ENCODE measurements at regions not wholly inside any gene's neighbourhood (a gene's known extent, or its start where the extent isn't known, plus 50 kb on each side); places are given as distances from the start of the nearest gene placed in this dataset.
"Not testable (repeated sequence)": the region's sequence is repeated elsewhere in the genome, so short reads cannot be mapped to it uniquely, and the experiment has no call there.

DNA sequence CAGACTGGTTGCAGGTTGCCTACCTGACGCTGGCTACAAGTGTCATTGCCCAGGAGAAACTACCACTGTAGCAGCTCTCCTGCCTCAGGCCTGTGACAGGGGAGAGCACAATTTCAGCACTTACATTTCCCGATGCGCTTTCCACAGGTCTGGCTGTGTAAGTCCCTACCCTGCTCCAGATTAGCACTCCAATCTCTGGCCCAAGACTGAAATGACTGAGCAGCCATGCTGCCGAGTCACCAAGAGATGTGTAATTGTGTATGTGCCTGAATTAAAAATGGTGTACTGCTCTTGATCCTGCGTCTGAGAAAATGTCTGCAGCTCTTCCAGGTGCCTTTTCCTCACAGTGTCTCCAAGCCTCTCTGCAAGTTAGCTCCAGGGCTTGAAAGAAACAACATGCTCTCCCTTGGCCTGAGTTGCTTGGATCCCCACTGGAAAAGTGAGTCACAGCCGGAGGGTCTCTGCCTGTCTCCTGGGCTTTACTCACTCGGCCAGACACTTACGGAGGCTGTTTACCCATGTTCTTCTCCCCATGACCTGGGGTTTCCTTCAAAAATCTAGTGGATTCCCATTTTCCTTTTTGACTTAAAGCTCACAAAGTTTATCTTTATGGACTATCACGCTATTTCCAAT, 1001.7 kb upstream of the KCND2 start:
- Histone ChIP-seq H3K4me3 (ENCODE audit: extremely low read depth, insufficient read depth, low read length, poor library complexity, severe bottlenecking) (no peak overlapping the region), H3K4me1 (ENCODE audit: control insufficient read depth, insufficient read depth, low read length, poor library complexity, severe bottlenecking) (no peaks in the 10 kb centered on the region), H3K36me3 (ENCODE audit: control insufficient read depth, insufficient read depth, low read length) (no peaks in the 10 kb centered on the region), H3K9me3 (ENCODE audit: control insufficient read depth, low read length) (no peaks in the 10 kb centered on the region), H3K27ac (ENCODE audit: low read depth, low read length, severe bottlenecking) (no peak overlapping the region)
- WGBS, 2 experiments (ENCODE audit: insufficient coverage in 2 of 2): 82 to 87% methylated on average over 6 to 7 of the region's 9 CpGs

DNA sequence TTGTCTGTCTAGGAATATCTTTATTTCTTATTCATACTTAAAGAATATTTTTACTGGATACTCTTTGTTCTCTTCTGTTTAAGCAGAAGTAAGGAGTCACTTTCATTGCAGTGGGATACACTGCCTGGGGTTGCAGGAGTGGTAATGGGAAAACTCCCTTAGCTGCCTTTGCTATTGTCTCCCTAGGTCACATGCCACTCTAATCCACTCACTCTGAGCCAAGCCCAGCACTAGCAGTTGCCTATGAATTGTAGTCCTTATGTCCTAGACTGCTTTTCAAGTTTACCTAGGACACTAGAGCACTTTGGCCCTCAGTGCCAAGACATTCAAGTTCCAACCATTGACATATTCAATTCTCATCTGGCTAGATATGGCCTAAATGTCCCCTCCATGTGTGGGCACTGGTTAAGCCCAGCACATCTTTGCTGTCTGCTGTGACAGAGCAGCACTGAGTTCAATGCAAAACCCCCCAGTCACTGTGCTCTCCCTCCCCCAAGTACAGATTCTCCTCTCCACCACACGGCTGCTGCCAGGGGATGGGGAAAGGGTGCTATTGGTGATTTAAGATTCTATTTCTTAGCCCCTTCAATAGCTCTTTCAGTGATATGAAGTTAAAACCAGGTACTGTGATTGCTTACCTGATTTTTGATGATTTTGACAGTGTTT, 991.7 kb upstream of the KCND2 start:
- Histone ChIP-seq H3K4me1 (ENCODE audit: control insufficient read depth, insufficient read depth, low read length, poor library complexity, severe bottlenecking) (no peaks in the 10 kb centered on the region), H3K9me3 (ENCODE audit: control insufficient read depth, low read length) (no peaks in the 10 kb centered on the region), H3K36me3 (ENCODE audit: control insufficient read depth, insufficient read depth, low read length) (no peaks in the 10 kb centered on the region), H3K4me3 (ENCODE audit: extremely low read depth, insufficient read depth, low read length, poor library complexity, severe bottlenecking) (no peak overlapping the region), H3K27ac (ENCODE audit: low read depth, low read length, severe bottlenecking) (no peak overlapping the region)
- WGBS, 2 experiments (ENCODE audit: insufficient coverage in 2 of 2): no CpG with 5 or more reads among the region's 1 CpG

DNA sequence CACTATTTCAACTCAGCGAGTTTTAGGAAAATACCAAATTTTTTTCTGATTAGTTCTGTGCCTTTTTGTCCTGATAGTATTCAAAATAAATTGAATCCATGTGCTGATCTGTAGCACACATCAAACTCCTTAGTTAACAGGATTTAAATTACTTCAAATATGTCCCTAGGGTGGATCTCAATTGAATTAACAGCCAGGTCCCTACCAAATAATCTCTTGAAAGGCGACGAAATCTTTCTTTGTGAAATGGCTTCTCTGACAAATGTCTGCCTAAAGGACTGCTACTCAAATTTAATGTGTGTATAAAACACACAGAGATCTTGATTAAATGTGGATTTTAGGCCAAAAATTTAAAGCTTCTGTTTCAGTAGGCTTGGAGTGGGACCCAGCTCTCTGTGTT, 989.6 kb upstream of the KCND2 start:
- H3K9me3 ChIP-seq (ENCODE audit: control insufficient read depth, low read length): no peaks in the 10 kb centered on the region
- WGBS, 2 experiments (ENCODE audit: insufficient coverage in 2 of 2): no CpG with 5 or more reads among the region's 3 CpGs
- H3K36me3 ChIP-seq (ENCODE audit: control insufficient read depth, insufficient read depth, low read length): no peaks in the 10 kb centered on the region
- no peak overlapping the region for H3K4me3 ChIP-seq (ENCODE audit: extremely low read depth, insufficient read depth, low read length, poor library complexity, severe bottlenecking)
- H3K4me1 ChIP-seq (ENCODE audit: control insufficient read depth, insufficient read depth, low read length, poor library complexity, severe bottlenecking): no peaks in the 10 kb centered on the region
- no peak overlapping the region for H3K27ac ChIP-seq (ENCODE audit: low read depth, low read length, severe bottlenecking)

DNA sequence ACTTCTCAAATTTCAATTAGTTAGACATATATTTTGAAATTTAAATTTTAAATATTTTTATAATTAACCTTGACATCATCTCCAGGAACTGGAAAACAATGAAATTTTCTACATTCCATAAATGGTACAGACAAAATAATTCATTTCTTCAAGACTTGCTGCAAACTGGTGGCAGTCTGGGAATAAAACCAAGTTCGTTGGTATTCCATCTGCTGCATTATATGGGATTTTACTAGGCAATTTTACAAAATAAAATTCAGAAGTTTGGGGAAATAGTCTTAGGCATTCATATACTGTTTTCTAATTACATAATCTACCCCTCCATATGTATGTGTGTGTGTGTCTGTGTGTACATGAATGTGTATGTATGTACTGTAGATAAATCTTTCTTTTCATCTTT, 984.6 kb upstream of the KCND2 start:
- Histone ChIP-seq H3K9me3 (ENCODE audit: control insufficient read depth, low read length) (no peaks in the 10 kb centered on the region), H3K4me3 (ENCODE audit: extremely low read depth, insufficient read depth, low read length, poor library complexity, severe bottlenecking) (no peak overlapping the region), H3K4me1 (ENCODE audit: control insufficient read depth, insufficient read depth, low read length, poor library complexity, severe bottlenecking) (no peaks in the 10 kb centered on the region), H3K36me3 (ENCODE audit: control insufficient read depth, insufficient read depth, low read length) (no peaks in the 10 kb centered on the region), H3K27ac (ENCODE audit: low read depth, low read length, severe bottlenecking) (no peak overlapping the region)
- WGBS, 2 experiments (ENCODE audit: insufficient coverage in 2 of 2): no CpG with 5 or more reads among the region's 1 CpG

DNA sequence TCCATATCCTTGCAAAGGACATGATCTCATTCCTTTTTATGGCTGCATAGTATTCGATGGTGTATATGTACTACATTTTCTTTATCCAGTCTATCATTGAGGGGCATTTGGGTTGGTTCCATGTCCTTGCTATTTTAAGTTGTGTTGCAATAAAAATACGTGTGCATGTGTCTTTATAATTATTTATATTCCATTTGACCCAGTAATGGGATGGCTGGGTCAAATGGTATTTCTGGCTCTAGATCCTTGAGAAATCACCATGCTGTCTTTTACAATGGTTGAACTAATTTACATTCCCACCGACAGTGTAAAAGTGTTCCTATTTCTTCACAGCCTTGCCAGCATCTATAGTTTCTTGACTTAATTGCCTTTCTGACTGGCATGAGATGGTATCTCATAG, 972.6 kb upstream of the KCND2 start:
- not testable (repeated sequence) for H3K4me3 ChIP-seq (ENCODE audit: extremely low read depth, insufficient read depth, low read length, poor library complexity, severe bottlenecking)
- WGBS, 2 experiments (ENCODE audit: insufficient coverage in 2 of 2): no CpG with 5 or more reads among the region's 3 CpGs

DNA sequence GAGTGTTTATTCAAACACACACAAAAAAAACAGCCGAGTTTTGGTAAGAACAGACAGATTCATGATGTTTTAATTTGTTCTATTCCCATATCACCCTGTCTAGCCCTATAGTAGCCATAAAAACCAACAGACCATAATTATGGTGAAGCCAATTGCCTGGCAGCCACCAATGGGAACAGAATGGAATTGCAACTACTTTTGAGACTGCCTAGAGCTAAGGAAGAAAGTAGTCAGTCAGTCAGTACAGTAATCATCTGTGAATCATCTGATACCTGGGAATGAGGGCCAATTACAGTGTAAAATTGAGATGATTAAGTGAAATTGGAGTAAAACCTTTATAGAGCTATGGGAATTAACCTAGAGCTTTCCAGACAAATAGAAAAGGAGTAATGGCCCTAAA, 952.7 kb upstream of the KCND2 start:
- no CpG with 5 or more reads among the region's 1 CpG for WGBS, 2 experiments (ENCODE audit: insufficient coverage in 2 of 2)
- no peaks in the 10 kb centered on the region for H3K9me3 ChIP-seq (ENCODE audit: control insufficient read depth, low read length)
- no peak overlapping the region for H3K4me3 ChIP-seq (ENCODE audit: extremely low read depth, insufficient read depth, low read length, poor library complexity, severe bottlenecking)
- no peak overlapping the region for H3K27ac ChIP-seq (ENCODE audit: low read depth, low read length, severe bottlenecking)
- no peaks in the 10 kb centered on the region for H3K36me3 ChIP-seq (ENCODE audit: control insufficient read depth, insufficient read depth, low read length)
- no peaks in the 10 kb centered on the region for H3K4me1 ChIP-seq (ENCODE audit: control insufficient read depth, insufficient read depth, low read length, poor library complexity, severe bottlenecking)

More for the DNA sequence above, 972.6 kb upstream of the KCND2 start:
- not testable (repeated sequence) for H3K36me3 ChIP-seq (ENCODE audit: control insufficient read depth, insufficient read depth, low read length); H3K9me3 ChIP-seq (ENCODE audit: control insufficient read depth, low read length); H3K4me1 ChIP-seq (ENCODE audit: control insufficient read depth, insufficient read depth, low read length, poor library complexity, severe bottlenecking); H3K27ac ChIP-seq (ENCODE audit: low read depth, low read length, severe bottlenecking)

DNA sequence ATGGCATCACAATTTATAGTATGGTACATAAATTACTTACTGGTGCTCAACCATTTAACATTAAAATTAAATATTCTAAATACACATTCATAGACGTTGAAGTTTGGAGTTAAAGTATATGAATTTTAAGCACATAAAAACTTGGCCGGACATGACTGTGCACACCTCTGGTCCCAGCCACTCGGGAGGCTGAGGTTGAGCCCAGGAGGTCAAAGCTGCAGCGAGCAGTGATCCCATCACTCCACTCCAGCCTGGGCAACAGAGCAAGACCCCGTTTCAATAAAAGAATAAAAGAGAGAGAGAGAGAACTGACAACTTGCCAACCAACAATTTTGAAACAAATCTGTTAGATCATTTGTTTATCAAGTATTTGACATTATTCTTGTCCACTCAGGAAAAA, 943.3 kb upstream of the KCND2 start:
- Histone ChIP-seq H3K4me1 (ENCODE audit: control insufficient read depth, insufficient read depth, low read length, poor library complexity, severe bottlenecking) (no peaks in the 10 kb centered on the region), H3K36me3 (ENCODE audit: control insufficient read depth, insufficient read depth, low read length) (no peaks in the 10 kb centered on the region), H3K4me3 (ENCODE audit: extremely low read depth, insufficient read depth, low read length, poor library complexity, severe bottlenecking) (no peak overlapping the region), H3K9me3 (ENCODE audit: control insufficient read depth, low read length) (no peaks in the 10 kb centered on the region), H3K27ac (ENCODE audit: low read depth, low read length, severe bottlenecking) (no peak overlapping the region)
- WGBS, 2 experiments (ENCODE audit: insufficient coverage in 2 of 2): 100% methylated on average over 3 of the region's 5 CpGs; no CpG with 5 or more reads in 1 of the 2 experiments

DNA sequence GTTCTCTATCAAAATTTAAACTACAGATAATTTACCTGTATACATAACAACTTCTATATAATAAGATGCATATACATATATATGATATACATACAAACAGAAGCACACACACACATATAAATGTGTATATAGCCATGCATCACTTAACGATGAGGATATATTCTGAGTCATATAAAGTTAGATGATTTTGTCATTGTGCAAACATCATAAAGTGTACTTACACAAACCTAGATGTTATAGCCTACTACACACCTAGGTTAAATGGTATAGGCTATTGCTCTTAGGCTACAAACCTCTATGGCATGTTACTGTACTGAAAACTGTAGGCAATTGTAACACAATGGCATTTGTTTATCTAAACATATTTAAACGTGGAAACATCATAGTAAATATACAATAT, 937.6 kb upstream of the KCND2 start:
- Histone ChIP-seq H3K27ac (ENCODE audit: low read depth, low read length, severe bottlenecking) (no peak overlapping the region), H3K4me1 (ENCODE audit: control insufficient read depth, insufficient read depth, low read length, poor library complexity, severe bottlenecking) (no peaks in the 10 kb centered on the region), H3K36me3 (ENCODE audit: control insufficient read depth, insufficient read depth, low read length) (no peaks in the 10 kb centered on the region), H3K9me3 (ENCODE audit: control insufficient read depth, low read length) (no peaks in the 10 kb centered on the region), H3K4me3 (ENCODE audit: extremely low read depth, insufficient read depth, low read length, poor library complexity, severe bottlenecking) (no peak overlapping the region)
- no CpG with 5 or more reads among the region's 2 CpGs for WGBS, 2 experiments (ENCODE audit: insufficient coverage in 2 of 2)

DNA sequence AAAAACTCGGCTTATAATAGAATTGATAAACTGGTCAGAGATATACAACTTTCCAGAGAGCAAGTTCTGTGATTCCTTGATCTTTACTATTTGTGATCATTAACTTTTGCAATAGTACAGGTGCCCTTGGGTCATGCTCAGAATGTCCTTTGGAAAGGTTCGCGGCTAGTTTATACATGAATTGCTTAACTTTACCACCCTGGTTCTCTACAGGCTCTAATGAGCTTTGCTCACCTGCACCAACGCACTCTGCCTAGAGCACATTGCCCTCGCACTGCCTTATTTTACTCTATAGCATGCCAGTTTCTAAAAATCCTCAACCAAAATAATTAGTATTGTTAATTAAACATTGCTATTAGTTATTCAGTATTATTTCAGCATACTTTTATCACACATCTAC, 931.2 kb upstream of the KCND2 start:
- no peak overlapping the region for H3K4me3 ChIP-seq (ENCODE audit: extremely low read depth, insufficient read depth, low read length, poor library complexity, severe bottlenecking)
- H3K9me3 ChIP-seq (ENCODE audit: control insufficient read depth, low read length): no peaks in the 10 kb centered on the region
- H3K27ac ChIP-seq (ENCODE audit: low read depth, low read length, severe bottlenecking): no peak overlapping the region
- 88 to 100% methylated on average over 2 to 3 of the region's 5 CpGs for WGBS, 2 experiments (ENCODE audit: insufficient coverage in 2 of 2)
- no peaks in the 10 kb centered on the region for H3K36me3 ChIP-seq (ENCODE audit: control insufficient read depth, insufficient read depth, low read length)
- H3K4me1 ChIP-seq (ENCODE audit: control insufficient read depth, insufficient read depth, low read length, poor library complexity, severe bottlenecking): no peaks in the 10 kb centered on the region

DNA sequence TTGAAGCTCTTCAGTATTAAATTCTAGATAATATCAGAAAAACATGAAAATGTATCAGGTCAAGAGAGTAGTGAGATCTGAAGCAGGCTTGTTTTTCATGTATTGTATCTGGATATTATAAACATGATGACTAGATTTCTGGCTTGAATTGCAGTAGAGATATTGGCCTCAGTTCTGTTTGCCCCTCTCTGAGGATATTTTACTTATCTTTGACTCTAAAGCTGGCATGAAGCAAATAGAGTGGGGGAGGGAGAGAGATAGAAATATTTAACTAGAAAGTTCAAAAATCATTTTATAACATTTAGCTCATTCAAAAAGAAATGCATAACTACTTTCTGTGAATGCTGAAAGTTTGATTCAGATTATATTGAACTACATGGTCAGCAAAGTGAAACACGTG, 929.7 kb upstream of the KCND2 start:
- H3K4me3 ChIP-seq (ENCODE audit: extremely low read depth, insufficient read depth, low read length, poor library complexity, severe bottlenecking): no peak overlapping the region
- no CpG with 5 or more reads among the region's 1 CpG for WGBS, 2 experiments (ENCODE audit: insufficient coverage in 2 of 2)
- H3K4me1 ChIP-seq (ENCODE audit: control insufficient read depth, insufficient read depth, low read length, poor library complexity, severe bottlenecking): no peaks in the 10 kb centered on the region

DNA sequence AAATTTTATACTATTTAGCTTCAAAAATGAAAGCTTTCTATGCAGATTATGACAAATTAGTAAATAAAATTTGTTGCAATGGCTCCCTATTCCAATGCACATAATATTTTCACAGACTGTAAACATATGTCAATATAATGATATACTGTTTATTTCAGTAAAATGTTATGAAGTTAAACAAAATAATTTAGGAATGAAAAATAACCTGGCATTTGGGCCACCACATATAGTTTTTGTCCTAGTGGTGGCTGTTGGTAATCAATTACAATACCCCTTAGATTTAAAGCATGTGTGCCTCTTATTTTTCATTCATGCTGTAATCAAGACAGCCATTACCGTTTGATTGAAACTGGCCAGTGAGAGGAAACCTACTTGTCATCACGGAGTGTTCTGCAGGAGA, 928.5 kb upstream of the KCND2 start:
- no peak overlapping the region for H3K27ac ChIP-seq (ENCODE audit: low read depth, low read length, severe bottlenecking)
- H3K4me3 ChIP-seq (ENCODE audit: extremely low read depth, insufficient read depth, low read length, poor library complexity, severe bottlenecking): no peak overlapping the region
- whole genome bisulfite sequencing, 2 experiments (ENCODE audit: insufficient coverage in 2 of 2): 80% methylated on average over 1 of the region's 2 CpGs; no CpG with 5 or more reads in 1 of the 2 experiments
- H3K36me3 ChIP-seq (ENCODE audit: control insufficient read depth, insufficient read depth, low read length): no peaks in the 10 kb centered on the region
- no peaks in the 10 kb centered on the region for H3K9me3 ChIP-seq (ENCODE audit: control insufficient read depth, low read length)
- H3K4me1 ChIP-seq (ENCODE audit: control insufficient read depth, insufficient read depth, low read length, poor library complexity, severe bottlenecking): no peaks in the 10 kb centered on the region

More for the DNA sequence above, 929.7 kb upstream of the KCND2 start:
- Histone ChIP-seq H3K9me3 (ENCODE audit: control insufficient read depth, low read length) (no peaks in the 10 kb centered on the region), H3K27ac (ENCODE audit: low read depth, low read length, severe bottlenecking) (no peak overlapping the region), H3K36me3 (ENCODE audit: control insufficient read depth, insufficient read depth, low read length) (no peaks in the 10 kb centered on the region)

All from mesodermal cell (in vitro differentiated cells).